GM23338 (cell line): ENCODE measurements at regions not wholly inside any gene's neighbourhood (a gene's known extent, or its start where the extent isn't known, plus 50 kb on each side); places are given as distances from the start of the nearest gene placed in this dataset.

Experiments
- CREB1 ChIP-seq: fragments of 250-450 bp; sonication (Bioruptor Pico); IDR thresholded peaks from 2 replicates; pipeline ENCODE4 v1.5.0; 2020; ENCODE audit warnings: low read depth, mild to moderate bottlenecking, moderate library complexity
- CTCF ChIP-seq, 2 experiments: fragments of 200-600 bp in 1 of 2; sonication (generic) in 1 of 2; conservative IDR thresholded peaks; 2 replicates each; pipeline versions ENCODE4 v1.5.1 to v1.6.1; 2016 to 2017; ENCODE audit warnings: antibody characterized with exemption in 2 of 2, low read depth in 2 of 2, mild to moderate bottlenecking in 2 of 2, moderate library complexity in 1 of 2
- ETS1 ChIP-seq: IDR thresholded peaks from 2 replicates; pipeline ENCODE4 v1.6.1; 2016; ENCODE audit warnings: antibody characterized with exemption
- EZH2 ChIP-seq: fragments of 200-600 bp; sonication (generic); IDR thresholded peaks from one replicate; pipeline ENCODE4 v1.8.0; 2017; ENCODE audit warnings: antibody characterized with exemption, mild to moderate bottlenecking, low read depth; ENCODE audit not compliant: unreplicated experiment
- EZH2phosphoT487 ChIP-seq: fragments of 200-600 bp; sonication (generic); IDR thresholded peaks from one replicate; pipeline ENCODE4 v1.8.1; 2018; ENCODE audit warnings: antibody characterized with exemption; ENCODE audit not compliant: unreplicated experiment
- JUNB ChIP-seq: IDR thresholded peaks from one replicate; pipeline ENCODE4 v1.6.1; 2016; ENCODE audit warnings: antibody characterized with exemption; ENCODE audit not compliant: unreplicated experiment
- NANOG ChIP-seq: IDR thresholded peaks from 2 replicates; pipeline ENCODE4 v1.6.1; 2016; ENCODE audit warnings: antibody characterized with exemption, borderline replicate concordance
- POLR2AphosphoS5 ChIP-seq: IDR thresholded peaks from 2 replicates; pipeline ENCODE4 v1.6.1; 2016; ENCODE audit warnings: antibody characterized with exemption, low read depth
- REST ChIP-seq: IDR thresholded peaks from one replicate; pipeline ENCODE4 v1.6.1; 2018; ENCODE audit warnings: antibody characterized with exemption; ENCODE audit not compliant: unreplicated experiment
- ZNF331 ChIP-seq: fragments of 250-450 bp; sonication (Bioruptor Pico); IDR thresholded peaks from 2 replicates; pipeline ENCODE4 v1.5.0; 2020; ENCODE audit warnings: low read depth, mild to moderate bottlenecking, moderate library complexity
- ZNF462 ChIP-seq: fragments of 250-450 bp; sonication (Bioruptor Pico); IDR thresholded peaks from 2 replicates; pipeline ENCODE4 v1.5.0; 2020; ENCODE audit warnings: mild to moderate bottlenecking, moderate library complexity

- TF ChIP-seq CTCF (conservative IDR thresholded peaks at IDR 0.05; ENCODE audit: low read depth in 2 of 2) (no peak), POLR2AphosphoS5 (no peak), EZH2 (no peak), REST (no peak), NANOG (no peak), EZH2phosphoT487 (no peak), CREB1 (CRISPR knock-in tag) (no peak), JUNB (no peak), ZNF331 (CRISPR knock-in tag) (no peak), ETS1 (no peak), ZNF462 (no peak)
Measured at GRCh38 chr19:28960986-28961705, 251.8 kb downstream of the UQCRFS1 start.
